Iris pigment epithelial cell (primary cell): ENCODE measurements at regions not wholly inside any gene's neighbourhood (a gene's known extent, or its start where the extent isn't known, plus 50 kb on each side); places are given as distances from the start of the nearest gene placed in this dataset.
"Not testable (repeated sequence)": the region's sequence is repeated elsewhere in the genome, so short reads cannot be mapped to it uniquely, and the experiment has no call there.

Source experiments
- DNase-seq: peaks from one replicate; pipeline ENCODE4 v3.0.0-alpha.2; 2011; ENCODE audit warnings: low read depth

DNA sequence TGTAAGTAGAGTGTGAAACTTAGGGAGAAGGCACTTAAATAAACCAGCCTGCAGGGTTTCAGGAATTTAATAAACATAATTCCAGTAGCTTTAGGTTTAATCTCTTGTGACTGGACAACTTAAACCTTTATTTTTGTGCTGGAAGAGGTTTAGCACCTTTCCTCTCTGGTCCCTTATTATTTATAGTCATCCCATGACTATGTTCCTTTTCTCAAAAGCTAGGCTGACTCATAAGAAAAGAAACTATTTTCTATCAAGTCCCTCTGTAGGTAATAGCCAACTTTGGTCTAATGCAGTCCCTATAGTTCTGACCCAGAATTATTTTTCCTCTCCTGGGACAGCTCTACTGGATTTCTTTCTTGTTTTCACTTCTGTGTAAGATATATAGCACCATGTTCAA is 588.9 kb downstream of the NR2F1-AS1 start:
- peak; percentile 19 for DNase-seq

DNA sequence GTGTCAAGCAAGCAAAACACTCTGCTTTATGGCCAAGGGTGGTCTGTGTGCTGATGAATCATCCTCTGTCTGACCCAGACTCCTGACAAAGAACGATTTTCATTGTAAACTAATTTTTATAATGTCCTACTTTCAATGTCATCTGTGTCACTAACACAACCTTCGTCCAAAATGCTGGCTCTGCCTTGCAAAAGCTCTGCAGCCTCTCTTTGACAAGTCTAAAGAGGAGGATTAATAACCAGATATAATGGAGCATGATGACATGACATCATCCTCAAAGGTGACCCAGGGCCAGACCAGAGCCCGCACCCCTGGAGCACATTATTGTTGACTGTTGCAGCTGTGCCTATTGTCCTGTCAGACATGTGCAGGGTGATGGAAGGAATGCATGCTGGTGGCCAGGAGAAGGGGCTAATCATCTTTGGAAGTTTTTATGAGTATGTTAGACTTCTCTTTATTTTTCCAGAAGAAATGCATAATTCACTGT is 589.4 kb downstream of the NR2F1-AS1 start:
- peak; percentile 9 for DNase-seq

DNA sequence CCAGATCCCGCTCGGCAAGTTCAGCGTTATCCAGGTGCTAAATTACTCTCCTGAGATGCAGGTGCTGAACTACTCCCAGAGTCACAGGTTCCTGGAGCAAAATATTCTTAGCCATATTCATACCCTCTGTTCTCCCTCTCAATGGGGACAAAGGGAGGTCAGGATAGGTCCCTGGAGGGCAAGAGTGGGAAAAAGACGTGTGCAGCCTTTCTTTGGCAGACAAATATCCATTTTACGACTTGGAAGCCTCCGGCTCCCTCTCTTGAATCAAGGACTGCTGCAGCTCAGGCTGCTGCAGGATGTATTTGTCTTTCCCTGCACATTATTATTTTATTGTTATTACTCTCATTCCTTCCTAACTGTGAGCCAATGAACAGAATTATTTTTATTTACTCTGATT is 590.2 kb downstream of the NR2F1-AS1 start:
- DNase-seq = no peak

DNA sequence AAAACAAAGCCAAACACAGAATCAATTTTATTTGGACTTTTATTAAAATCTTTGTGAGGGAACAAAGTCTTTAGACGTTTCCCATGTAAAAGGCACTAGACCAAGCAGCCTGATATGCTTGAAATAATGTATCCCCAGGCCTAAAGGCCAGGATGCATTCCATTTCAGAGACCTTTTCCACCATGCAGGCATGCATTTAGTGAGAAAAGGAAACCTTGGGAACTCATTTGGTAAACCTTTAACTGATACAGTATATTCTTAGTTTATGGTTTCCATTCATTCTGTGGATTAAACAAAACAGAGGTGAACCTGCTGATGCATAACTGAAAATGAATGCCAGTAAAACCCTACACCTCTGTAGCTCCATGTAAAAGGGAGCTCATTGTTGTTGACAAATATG is 600.0 kb downstream of the NR2F1-AS1 start:
- no peak for DNase-seq

DNA sequence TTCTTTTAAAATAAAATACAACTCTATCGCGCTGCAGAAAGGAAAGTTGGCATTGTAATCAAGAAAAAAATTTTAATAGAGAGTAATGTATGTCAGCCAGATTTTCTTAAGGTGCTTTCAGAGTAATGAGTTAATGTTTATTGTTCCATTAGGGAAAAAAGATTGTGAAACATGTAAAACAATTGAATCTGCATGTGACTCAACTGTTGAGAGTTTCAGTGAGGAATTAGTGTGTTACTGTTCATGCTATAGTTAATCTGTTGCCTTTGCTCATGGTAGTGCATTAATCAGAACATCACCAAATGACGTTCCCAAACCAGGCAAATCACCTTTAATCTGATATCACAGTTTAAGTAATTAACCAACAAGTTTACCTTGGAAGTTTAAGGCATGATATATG is 600.5 kb downstream of the NR2F1-AS1 start:
- no peak for DNase-seq

DNA sequence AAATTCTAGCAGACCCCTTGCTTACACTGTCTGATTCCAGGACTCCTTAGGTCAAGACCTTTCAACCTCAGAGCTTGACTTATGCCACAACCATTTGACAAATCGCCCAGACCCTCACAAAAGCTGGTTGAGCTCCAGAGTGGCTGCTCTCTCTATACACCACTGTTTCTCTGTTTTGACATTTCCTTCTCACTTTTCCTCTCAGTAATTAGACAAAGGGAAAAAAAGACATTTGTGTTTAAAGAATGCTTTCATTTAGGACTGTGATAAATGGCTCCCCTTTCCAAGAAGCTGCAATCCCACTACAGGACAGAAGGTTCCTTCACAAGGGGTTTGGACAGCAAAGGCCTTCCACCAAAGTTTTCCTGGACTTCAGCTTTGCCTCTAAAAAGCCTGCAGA is 601.3 kb downstream of the NR2F1-AS1 start:
- no peak for DNase-seq

DNA sequence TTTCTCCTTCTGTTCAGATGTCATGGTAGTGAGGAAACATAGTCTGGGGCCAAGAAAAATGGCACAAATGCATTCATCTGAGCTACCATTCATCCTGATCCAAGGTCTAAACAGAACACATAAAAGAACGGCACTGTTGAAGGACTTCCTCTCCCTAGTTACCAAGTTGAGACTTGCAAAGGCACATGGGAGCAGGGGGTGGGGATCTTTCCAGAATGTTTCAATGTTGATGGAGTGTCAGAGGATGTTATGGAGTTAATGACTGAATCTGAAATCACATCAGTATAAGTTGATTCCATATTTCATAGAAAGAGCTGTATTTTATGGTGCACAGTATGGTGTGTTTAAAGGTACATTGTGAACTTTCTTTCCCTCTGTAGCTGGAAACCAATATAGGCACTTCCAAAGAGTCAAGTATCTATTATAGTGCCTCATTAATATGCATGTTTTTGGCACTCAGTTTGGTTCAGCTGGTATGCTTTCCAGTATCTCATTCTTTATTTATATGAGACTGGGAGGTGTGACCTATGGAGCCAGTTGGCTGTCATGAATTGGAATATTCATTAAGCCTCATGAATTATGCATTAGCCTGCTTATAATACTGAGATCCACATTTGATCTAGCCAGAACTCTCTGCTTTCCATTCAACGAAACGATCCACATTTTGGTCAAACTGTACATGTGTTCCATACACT is 603.0 kb downstream of the NR2F1-AS1 start:
- no peak for DNase-seq

DNA sequence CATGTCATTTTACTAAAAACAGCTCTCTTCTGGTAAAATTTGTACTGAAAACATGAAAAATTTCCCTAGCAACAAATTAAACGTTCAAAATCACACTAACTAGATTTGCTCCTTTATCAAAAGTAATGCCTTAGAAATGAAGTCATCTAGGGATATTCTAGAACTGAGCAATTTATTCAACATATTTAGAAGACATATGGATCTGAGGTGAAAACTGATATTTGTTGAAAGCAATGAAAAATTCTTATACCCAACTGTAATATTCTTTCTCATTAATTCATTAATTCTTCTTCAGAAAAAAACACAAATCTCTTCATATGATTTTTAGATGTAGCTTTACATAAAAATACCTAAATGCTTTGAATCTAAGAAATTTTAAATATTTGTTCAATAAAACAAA is 604.9 kb downstream of the NR2F1-AS1 start:
- no peak for DNase-seq

DNA sequence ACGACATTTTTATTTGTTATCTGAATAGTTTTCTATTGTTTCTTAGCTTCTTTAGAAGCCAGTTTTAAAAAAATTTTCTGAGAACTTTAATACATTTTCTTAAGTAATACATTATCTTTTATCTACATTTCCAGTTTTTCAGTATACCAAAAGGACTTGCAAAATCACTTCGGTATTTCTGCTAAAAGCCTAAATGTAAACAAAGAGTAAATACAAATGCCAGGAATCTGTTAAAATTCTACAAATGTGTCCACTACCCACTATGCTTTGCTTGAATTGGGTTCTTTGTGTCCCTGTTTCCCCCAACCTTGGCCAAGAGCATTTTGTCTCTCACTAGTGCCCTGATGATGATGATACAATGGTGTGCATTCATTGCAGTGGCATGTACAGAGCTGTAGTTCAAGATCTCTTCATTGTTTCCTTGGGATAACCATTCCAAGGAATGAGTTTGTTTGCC is 611.2 kb downstream of the NR2F1-AS1 start:
- peak; percentile 18 for DNase-seq

DNA sequence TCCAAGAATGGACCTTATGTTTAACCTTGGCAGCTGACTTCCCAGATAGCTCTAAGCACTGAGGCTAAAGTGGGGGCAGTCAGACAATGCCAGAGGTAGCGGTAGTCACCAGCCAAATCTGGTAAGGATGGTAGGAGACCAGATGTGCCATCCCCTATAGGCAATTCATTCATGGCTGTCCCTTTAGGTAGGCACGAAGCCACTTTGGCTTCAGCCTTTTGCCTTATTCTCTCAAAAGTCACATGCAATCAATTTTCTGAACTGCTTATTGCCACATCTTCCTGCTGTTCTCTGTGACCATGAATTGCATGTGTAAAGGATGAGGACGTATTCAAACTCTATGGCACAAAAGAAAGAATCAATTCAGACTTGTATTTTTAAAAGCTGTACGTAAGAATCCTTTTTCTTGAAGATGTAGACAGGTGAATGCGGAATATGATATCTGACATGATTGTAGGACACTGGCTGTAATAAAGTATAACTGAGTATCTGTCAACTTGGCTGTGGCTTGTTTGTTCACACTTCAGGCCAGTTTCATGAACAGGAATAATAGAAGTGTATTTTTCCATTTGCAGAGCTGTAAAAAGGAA is 611.7 kb downstream of the NR2F1-AS1 start:
- DNase-seq = no peak

DNA sequence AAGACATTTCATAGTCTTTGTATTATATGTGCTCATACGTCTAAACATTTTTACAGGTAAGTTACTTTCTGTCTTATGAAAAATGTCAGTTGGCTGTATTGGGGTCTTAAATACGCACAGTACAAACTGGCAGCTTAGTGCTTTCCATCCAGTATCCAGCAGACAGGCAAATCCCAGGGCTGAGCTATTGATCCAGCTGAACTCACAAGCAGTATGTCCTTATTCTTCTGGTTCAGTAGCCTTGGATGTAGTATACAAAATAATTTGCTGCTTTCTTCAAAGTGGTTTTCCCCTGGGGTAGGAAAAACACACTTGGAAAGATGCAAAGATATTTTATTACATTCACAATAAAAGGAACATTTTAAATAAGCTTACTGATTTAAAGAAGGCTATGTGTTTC is 617.2 kb downstream of the NR2F1-AS1 start:
- no peak for DNase-seq

DNA sequence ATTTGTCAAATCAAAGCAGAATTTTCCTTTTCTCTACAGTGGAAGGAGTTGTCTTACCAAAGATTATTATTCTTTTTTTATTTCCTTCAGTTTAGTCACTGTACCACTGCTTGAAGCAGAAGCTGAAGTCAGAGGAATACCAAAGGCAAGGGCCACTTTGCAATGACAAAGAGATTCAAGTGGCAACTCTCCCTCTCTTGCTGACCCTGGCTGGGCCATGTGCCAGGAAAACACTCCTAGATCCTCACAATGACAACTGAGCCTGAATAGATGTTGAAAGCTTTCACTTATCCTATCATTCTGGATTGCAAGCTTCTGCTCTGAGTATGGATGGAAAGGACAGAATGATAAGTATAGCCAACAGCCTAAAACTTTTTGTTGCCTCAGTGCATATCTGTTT is 618.3 kb downstream of the NR2F1-AS1 start:
- DNase-seq = no peak

DNA sequence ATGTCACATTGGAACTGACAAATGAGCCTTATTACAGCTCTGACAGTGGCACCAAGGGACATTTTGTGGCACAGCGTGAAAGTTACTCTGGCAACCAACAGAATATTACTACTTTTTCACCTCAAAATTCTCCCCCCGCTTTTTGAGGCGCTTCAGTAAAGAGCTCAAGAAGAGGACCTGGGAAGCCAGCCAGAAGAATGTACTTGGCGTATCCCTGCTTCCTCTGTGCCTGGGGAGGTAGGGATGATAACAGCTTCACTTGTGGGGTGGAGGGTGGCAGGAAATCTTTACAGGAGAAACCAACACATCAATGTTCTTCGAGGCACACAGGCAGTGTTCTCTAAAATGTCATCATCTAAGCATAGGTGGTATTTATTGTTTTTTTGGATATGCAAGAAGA is 624.1 kb downstream of the NR2F1-AS1 start:
- DNase-seq = peak; percentile 71

DNA sequence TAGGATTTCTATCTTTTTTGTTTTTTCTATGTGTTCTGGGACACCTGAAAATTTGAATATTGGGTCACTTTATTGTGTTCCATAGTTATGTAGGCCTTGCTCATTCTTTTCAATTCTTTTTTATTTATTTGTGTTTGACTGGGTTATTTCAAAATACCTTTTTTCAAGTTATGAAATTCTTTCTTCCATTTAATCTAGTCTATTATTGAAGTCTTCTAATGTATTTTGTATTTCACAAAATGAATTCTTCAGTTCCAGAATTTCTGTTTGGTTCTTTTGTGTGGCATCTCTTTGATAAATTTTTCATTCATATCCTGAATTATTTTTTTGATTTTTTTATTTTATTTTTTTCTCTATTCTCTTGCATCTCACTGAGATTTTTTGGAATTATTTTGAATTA is 628.8 kb downstream of the NR2F1-AS1 start:
- DNase-seq = no peak

DNA sequence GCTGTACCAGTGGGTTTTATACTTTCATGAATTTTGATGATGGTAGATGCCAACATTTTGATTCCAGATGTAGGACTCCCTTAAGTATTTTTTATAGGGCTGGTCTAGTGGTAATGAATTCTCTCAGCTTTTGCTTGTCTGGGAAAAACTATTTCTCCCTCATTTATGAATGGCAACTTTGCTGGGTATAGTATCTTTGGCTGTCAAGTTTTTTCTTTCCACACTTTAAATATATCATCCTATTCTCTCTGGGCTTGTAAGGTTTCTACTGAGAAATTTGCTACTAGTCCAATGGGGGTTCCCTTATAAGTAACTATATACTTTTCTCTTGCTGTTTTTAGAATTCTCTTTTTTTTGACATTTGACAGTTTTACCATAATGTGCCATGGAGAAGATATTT is 629.3 kb downstream of the NR2F1-AS1 start:
- DNase-seq = no peak

DNA sequence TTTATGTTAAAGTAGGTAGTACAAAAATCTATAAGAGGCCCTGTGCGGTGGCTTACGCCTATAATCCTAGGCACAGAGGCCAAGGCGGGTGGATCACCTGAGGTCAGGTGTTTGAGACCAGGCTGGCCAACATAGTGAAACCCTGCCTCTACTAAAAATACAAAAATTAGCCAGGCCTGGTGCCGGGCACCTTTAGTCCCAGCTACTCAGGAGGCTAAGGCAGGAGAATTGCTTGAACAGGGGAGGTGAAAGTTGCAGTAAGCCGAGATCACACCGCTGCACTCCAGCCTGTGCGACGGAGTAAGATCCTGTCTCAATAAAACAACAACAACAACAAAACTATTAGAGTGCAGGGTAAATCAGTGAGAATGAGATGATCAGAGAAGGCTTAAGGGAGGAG is 634.5 kb downstream of the NR2F1-AS1 start:
- no peak for DNase-seq

DNA sequence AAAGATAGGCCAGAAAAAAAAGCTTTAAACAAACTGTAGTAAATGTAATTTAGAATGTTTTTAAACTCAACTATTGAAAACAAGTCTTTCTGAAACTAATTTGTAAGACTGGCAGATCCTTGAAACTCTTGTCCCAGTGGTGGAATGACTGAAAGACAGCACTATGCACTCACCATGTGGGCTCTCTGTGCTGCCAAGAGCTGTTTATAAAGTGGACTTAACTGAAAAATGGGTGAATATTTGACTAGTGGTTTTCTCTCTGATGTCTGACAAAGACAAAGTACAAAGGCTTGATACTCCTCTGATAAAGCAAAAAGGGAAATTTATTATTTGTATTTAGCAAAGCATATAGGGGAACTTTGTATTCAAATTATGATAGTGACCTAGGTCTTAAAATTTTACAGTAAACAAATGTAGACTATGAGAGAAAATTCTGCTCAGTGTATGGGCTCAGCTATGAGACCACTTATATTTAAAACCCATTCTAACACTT is 635.4 kb downstream of the NR2F1-AS1 start:
- peak; percentile 71 for DNase-seq

DNA sequence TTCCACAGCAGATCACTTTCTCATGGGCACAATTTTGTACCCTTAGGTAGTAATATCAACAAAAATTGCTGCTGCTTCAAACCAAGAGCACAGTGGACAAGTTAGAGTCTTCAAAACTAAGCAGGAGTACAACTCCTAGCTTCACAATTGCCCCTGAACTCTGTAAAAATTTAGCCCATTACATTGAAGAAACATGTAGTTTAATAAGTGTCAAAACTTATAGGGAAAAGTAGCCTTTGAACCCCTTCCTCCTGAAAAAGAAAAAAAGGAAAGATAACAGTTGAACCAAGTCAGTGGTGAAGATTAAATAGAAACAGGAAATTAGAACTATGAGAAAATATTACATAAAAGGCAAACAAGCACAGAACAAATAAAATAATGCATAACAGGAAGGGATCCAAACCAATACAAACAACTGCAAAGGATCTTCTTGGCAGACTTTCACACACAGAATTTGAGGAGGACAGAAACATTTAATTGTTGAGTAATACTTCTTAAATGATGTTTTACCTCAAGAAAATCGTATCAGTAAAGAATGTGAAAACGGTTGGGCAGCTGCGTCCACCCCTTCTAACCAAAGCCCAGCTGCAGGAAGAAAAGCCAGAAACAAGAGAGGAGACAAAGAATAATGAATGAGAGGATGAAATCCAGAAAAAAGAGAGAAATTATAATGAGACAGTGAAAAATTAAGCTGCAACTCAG is 636.0 kb downstream of the NR2F1-AS1 start:
- DNase-seq = peak; percentile 83

DNA sequence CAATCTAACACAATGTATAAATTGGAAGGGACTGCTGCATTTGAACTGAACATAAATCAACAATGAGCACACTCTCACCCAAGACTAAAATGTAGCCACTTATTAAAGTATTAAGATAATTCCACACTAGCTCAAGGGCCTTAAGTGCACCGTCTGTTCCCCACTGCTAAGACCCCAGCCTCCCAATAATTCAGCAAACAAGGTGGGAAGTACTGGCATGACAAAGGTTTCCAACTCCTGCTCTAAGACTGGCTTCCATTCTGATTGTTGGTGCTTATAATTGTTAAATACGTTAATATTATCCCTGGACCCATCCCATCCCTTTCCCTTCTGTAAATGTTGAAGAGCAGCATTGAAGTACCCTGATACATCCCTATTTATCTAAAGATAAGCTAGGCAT is 636.7 kb downstream of the NR2F1-AS1 start:
- DNase-seq = no peak

DNA sequence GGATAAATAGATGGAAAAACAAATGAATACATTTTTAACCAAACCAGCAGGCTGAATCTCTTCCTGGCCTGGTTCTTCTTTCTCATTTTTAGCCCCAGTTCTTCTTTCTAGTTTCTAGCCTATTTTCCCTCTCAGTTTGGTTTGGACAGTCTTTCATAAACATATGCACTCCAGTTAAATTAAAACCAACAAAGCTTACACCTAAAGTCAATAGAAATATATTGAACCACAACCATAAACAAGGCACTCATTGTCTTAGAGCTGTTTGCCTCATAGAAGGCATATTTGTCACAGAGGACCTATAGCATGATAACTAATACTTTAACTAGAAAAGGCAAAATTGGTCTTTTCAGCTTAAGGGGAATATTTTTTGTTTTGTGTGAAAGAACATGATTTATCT is 638.3 kb downstream of the NR2F1-AS1 start:
- no peak for DNase-seq

DNA sequence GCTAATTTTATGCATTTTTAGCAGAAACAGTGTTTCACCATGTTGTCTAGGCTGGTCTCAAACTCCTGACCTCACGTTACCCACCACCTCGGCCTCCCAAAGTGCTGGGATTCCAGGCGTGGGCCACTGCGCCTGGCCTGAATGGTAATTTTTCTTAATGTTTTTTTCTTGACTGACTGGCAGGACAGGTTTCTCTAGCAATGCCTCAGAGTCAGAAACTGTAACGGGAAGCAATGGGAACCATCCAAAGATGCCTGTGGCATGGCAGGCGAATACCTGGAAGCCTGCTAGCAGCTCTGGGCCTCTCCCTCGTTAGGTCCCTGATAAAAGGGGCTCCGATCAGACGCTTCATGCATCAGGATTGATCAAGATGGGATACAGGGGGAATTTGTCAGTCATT is 639.2 kb downstream of the NR2F1-AS1 start:
- no peak for DNase-seq

DNA sequence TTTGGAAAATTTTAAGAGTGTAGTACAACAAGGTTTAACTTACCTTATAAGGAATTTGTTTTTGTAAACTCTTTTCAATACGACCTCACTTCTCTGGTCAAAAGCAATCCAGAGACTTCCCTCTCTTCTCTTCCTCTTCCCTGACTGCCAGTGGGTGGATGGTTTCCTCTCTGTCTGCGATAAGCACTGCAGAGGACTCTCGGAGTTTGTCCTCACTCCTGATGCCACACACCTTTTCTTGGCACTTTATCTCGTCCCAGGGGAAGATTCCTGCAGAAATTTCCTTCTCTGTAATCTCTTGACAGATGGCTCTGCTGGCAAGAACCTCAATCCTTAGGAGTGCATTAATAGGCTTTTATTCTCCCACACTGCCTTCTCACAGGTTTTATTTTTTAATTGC is 641.6 kb downstream of the NR2F1-AS1 start:
- DNase-seq = no peak

DNA sequence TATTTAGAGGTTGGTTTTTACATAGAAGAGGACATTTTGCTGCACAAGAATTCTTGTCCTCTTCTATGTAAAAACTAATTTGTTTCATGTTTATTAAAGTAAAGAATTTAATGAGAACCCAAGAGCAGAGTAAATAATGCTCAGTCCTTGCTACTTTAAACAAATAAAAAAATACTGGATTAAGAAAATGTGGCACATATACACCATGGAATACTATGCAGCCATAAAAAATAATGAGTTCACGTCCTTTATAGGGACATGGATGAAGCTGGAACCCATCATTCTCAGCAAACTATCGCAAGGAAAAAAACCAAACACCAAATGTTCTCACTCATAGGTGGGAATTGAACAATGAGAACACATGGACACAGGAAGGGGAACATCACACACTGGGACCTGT is 643.6 kb downstream of the NR2F1-AS1 start:
- DNase-seq = not testable (repeated sequence)
